Urothelium cell line (cell line): ENCODE measurements at regions not wholly inside any gene's neighbourhood (a gene's known extent, or its start where the extent isn't known, plus 50 kb on each side); places are given as distances from the start of the nearest gene placed in this dataset.

ENCODE experiments used
- DNase-seq: peaks from one replicate; pipeline ENCODE4 v3.0.0; 2011; ENCODE audit warnings: low spot score, mixed read lengths
- FAIRE-seq: peaks from 2 replicates; lab custom pipeline; 2011; peaks lifted over from hg19 to GRCh38; lab: Jason Lieb, UNC

DNA sequence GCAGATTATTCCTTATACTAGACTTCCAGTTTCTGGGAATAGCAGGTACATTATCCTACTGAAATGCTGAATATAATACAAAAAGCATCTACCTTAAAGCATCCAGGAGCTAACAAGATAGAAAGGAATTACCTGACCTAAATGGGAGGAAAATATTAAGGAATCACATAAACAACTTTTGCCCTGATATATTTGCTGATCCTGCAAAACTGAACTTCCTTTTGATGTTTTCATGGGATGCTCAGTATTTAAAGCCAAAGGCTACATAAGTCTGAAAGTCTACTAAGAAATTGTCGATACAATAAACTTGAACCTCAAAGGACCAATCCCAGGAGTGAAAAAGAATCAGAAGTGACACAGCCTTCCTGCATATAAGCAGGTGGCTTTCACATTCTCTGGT lies 85.6 kb upstream of the C1orf21 start:
- no peak for FAIRE-seq
- DNase-seq, result no peak

DNA sequence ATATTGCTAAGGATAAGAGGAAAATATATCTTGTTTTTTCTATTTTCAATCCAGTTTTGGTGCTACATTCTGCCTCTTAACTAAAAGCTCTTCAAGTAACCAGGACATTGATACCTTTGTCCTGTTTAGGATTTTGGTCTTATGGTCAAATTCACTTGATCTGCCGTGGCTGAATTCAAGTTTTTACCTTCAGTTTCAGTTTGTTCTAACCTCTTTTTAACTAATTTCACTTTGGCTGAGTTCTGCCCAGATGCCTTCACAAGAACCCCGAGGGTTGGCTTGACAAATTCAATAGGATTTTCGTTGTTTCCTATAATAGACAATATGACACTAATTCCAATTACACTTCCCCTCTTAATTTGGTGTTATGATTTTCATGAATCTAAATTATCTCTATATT lies 84.5 kb upstream of the C1orf21 start:
- FAIRE-seq (no peak), DNase-seq (no peak)

DNA sequence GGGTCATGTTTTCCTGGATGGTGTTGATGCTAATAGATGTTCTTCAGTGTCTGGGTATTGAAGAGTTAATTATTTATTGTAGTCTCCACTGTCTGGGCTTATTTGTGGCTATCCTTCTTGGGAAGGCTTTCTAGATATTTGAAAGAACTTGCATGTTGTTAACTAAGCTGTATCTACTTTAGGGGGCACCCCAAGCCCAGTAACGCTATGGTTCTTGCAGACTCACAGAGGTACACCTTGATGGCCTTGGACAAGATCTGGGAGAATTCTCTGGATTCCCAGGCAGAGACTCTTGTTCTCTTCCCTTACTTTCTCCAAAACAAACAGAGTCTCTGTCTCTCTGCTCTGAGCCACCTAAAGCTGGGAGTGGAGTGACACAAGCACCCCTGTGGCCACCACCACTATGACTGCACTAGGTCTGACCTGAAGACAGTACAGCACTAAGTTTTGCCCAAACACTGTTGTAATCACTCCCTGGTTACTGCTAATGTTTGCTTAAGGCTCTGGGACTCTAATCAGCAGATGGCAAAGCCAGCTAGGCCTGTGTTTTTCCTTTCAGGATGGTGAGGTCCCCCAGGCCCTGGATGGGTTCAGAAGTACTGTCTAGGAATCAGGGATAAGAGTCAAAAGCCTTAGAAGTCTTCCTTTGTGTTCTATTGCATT lies 76.5 kb upstream of the C1orf21 start:
- DNase-seq (no peak), FAIRE-seq (no peak)

DNA sequence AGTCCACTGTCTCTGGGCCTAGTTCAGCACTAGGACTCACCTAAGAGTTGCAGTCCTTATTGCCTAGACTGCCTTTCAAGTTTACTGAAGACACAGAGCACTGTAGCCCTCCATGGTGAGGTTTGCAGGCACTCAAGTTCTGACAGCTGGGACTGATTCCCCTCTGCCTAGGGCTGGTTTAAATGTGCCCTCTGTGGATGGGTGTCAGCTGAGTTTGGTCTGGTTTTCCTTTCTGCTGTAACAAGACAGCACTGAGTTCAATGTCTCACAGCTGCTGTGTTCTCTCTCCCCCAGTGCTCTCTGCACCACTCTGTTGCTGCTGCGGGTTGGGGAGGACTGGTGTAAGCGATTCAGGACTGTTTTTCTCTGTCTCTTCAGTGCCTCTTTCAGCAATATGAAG lies 75.2 kb upstream of the C1orf21 start:
- FAIRE-seq (no peak), DNase-seq (no peak)

- no peak for FAIRE-seq
- DNase-seq, result no peak
Observed at GRCh38 chr1:184315254-184315653, 71.6 kb upstream of the C1orf21 start.

DNA sequence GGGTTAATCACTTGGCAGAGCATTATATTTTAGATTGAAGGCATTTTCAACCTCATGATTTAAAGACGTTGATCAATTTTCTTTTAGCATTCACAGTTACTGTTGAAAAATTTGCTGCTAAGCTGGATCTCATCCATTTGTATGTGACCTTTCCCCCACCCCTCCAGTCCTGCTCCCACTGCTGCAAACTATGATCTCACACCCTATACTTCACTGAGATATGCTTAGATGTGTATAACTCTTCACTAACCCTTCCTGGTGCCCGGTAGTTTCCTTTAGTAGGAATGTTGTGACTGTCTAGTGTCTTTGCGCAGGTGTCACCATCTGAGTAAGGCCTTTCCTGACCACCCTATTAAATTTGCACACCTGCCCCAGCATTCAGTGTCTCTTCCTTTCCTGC lies 67.0 kb upstream of the C1orf21 start:
- no peak for DNase-seq
- FAIRE-seq, result no peak

DNA sequence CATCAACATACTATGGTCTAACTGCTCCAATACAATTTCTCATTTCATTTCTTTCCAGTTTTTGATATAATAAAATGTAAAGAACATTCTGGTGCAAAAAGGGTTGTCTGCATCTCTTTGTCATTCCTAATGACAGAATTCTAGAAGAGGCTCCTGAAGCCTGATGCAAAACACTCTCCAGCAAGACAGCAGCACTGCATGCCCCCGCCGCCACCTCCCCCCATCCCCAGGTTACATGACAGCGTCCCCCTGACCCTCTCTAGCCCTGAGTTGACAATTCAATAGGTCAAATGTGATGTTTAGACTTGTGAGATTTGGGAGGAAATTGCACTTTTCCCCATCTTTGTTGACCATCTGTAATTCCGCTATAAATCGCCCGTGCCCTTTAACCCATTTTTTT lies 64.6 kb upstream of the C1orf21 start:
- no peak for FAIRE-seq
- DNase-seq, result no peak

GRCh38 chr1:184324972-184325371 lies 61.9 kb upstream of the C1orf21 start:
- FAIRE-seq (no peak), DNase-seq (no peak)

DNA sequence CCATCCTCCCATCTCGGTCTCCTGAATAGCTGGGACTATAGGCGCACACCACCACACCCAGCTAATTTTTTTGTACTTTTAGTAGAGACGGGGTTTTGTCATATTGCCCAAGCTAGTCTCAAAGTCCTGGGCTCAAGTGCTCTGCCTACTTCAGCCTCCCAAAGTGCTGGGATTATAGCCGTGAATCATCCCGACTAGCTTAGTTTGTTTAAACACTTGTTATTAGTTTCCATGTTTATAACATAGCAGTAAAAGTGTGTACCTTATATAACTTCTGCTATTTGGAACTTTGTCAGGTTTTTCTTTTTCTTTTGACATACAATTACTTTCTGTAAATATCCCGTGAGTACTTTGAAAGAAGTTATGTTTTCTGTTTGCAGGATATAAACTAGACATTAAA lies 60.6 kb upstream of the C1orf21 start:
- FAIRE-seq, result no peak
- DNase-seq, result no peak

- no peak for DNase-seq
- FAIRE-seq, result no peak
Observed at GRCh38 chr1:184329245-184329953, 57.4 kb upstream of the C1orf21 start.

GRCh38 chr1:184329962-184330868 lies 56.6 kb upstream of the C1orf21 start:
- FAIRE-seq, result no peak

DNA sequence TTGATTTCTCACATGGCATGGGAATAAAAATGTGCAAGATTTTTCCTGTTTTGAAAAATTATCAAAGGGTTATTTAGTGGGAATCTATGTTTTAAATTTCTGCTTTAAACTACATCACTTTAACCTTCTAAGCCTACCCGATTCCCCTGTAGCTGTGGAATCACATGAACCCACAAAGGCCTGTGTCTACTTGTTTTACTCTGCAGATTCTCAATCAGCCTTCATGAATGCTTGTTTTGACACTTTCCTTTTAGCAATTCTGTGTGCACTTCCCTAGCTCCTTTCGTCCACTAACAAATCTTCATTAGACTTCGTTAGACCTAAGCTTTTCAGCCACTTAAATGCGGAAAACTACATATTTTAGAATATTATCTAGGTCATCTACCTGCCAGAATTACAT lies 56.0 kb upstream of the C1orf21 start:
- FAIRE-seq, result no peak
- DNase-seq, result no peak

More at GRCh38 chr1:184329962-184330868, 56.6 kb upstream of the C1orf21 start:
- no peak for DNase-seq
